D721Med (cell line): ENCODE measurements at regions not wholly inside any gene's neighbourhood (a gene's known extent, or its start where the extent isn't known, plus 50 kb on each side); places are given as distances from the start of the nearest gene placed in this dataset.
A peak's percentile ranks its signal among the peaks of the same experiment; 100 is the strongest.

ENCODE experiments used
- DNase-seq: peaks from one replicate; pipeline ENCODE4 v3.0.0; 2011; ENCODE audit warnings: low spot score; ENCODE audit not compliant: insufficient read length
- FAIRE-seq: peaks from 2 replicates; lab custom pipeline; 2011; peaks lifted over from hg19 to GRCh38; lab: Jason Lieb, UNC
- CTCF ChIP-seq: IDR thresholded peaks from 2 replicates; pipeline ENCODE4 v1.5.1; 2012; ENCODE audit warnings: mild to moderate bottlenecking, control low read depth; ENCODE audit not compliant: insufficient read depth; ENCODE audit errors: missing control alignments

DNA sequence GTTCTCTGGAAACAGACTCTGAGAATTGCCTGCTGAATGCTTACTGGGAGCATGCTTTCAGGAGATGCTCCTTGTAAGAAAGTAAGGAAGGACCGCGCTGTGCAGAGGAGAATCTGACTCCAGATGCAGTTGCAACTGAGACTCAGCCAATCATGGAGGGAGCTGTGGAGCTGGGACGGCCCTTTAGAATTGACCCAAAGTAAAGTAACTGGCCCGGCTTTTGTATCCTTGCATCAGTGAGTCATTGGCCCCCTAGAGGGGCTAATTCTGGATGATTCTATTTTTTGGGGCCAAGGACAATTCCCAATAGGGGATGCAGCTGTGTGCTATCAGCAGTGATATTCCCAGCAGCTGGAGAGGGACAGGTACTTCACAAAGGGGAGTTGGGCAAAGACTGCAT, 170.4 kb downstream of the PTEN start:
- DNase-seq = no peak
- FAIRE-seq = no peak
- TF ChIP-seq CTCF = no peak

- peak; percentile 18 for DNase-seq
- no peak for TF ChIP-seq CTCF
- FAIRE-seq = no peak
Measured at GRCh38 chr10:88036126-88036525, 172.7 kb downstream of the PTEN start.

DNA sequence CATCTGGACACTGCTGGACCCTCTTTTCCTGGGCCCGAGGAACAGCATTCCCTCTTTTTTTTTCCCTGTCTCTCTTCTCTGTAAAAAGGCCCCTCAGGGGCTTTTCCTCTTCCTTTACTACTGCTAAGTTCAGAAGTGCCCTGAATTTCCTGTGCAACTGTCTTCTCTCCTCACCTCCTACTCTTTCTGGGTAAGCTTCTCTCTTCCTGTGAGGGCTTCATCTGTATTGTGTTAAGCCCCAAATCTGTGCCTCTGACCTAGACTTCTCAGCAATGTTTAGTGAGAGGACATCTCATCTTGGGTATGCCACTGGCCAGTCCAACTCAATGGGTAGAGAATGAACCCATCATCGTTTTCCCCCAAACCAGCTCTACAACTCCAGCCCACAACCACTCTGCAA, 174.2 kb downstream of the PTEN start:
- TF ChIP-seq CTCF = no peak
- FAIRE-seq (no peak), DNase-seq (no peak)

GRCh38 chr10:88038268-88038667, 174.8 kb downstream of the PTEN start:
- DNase-seq = no peak
- no peak for FAIRE-seq
- TF ChIP-seq CTCF = no peak

DNA sequence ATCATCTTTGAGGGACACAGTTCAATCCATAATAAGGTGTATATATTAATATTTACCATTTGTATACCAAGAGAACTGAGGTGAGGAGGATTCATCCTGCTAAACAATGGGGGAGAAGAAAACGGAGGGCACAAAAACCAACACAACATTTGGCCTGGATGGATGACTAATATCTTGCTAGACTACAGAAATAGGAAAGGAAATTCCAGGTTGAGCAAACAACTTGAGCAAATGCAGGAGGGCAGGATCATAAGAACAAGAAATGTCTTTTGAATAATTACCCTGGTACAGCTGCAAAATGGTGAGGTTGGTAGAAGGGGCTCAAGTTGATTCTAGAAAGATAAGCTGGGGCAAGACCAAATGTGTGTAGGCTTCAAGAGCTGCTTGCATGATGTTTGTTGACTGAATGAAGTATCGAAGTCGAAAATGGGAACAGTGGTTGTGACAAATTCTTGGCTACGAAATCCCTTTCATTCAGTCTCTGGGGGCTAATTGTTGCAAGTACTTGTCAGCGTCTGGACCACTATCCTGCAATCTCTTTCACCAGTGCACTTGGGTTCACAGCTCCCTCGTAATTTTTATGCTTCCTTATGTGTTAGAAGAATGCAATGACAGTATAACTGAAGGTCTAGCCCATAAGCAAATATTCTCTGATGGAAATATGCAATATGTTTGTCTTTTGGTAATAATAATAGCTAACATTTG, 176.2 kb downstream of the PTEN start:
- FAIRE-seq (no peak), DNase-seq (no peak)
- no peak for TF ChIP-seq CTCF

GRCh38 chr10:88041243-88042159, 178.1 kb downstream of the PTEN start:
- DNase-seq = no peak
- no peak for FAIRE-seq

More at GRCh38 chr10:88041243-88042159, 178.1 kb downstream of the PTEN start:
- TF ChIP-seq CTCF = no peak
